ENCODE measurements at regions not wholly inside any gene's neighbourhood (a gene's known extent, or its start where the extent isn't known, plus 50 kb on each side); places are given as distances from the start of the nearest gene placed in this dataset.

GRCh38 chr12:91355150-91356006 lies 172.8 kb upstream of the DCN start:
- DNase-seq (ENCODE audit: low read depth), result peak; percentile 73

DNA sequence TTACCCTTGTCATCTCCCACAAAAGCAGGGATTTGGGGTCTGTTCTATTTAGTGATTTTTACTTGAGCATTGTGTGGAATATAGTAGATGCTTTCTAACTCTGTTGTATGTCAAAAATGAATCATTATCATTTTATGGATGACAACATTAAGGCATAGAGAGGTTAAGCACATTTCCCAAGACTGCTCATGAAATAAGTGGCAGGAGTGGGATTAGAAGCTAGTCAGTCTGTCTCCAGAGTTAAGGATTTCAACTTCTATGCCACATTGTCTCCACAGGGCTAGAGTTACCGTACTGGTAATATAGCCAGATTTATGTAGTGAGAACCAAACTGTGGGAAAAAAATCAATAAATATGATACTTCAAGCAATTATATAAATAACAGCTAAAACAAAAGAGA lies 170.6 kb upstream of the DCN start:
- DNase-seq (ENCODE audit: low read depth), result no peak

GRCh38 chr12:91349476-91349875 lies 166.9 kb upstream of the DCN start:
- DNase-seq (ENCODE audit: low read depth), result peak; percentile 39

GRCh38 chr12:91347481-91348214 lies 165.0 kb upstream of the DCN start:
- no peak for DNase-seq (ENCODE audit: low read depth)

DNA sequence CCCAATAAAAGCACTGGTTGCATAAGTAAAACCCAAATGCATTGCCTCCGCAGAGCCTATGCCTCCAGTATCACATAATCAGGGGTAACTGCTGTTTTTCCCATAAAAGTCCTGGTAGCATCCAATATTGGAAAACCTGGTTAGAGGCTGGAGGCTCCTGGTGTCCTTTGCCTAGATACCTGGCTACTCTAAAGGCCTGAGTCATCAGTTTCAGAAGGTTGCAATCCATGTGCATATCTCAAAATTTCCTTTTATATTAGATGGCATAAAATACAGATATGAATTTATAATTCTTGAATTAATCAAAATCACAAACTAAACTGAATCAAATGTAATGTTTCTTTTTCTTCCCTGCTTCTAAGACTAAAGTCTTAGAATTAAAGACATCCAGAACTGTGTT lies 164.2 kb upstream of the DCN start:
- no peak for DNase-seq (ENCODE audit: low read depth)

- DNase-seq (ENCODE audit: low read depth), result no peak
Measured at GRCh38 chr12:91344408-91344807, 161.8 kb upstream of the DCN start.

DNA sequence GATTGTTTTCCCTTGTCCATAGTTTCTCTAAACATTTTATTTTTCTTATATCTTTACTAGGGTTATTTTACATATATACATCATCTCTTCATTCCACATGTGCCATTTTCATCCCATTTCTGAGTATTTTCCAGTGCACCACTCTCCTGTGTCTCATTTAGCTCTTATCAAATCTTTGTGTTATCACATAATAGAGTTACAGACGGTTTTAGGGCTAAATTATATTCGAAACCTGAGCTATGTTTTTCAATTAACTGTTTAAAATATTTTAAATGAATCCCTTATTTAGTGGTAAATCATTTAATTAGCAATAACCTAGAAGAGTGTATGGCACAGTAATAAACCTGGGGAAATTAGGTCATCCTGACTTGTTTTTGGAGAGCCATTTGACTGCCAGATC lies 160.4 kb upstream of the DCN start:
- no peak for DNase-seq (ENCODE audit: low read depth)

- no peak for DNase-seq (ENCODE audit: low read depth)
Measured at GRCh38 chr12:91339106-91339505, 156.5 kb upstream of the DCN start.

DNA sequence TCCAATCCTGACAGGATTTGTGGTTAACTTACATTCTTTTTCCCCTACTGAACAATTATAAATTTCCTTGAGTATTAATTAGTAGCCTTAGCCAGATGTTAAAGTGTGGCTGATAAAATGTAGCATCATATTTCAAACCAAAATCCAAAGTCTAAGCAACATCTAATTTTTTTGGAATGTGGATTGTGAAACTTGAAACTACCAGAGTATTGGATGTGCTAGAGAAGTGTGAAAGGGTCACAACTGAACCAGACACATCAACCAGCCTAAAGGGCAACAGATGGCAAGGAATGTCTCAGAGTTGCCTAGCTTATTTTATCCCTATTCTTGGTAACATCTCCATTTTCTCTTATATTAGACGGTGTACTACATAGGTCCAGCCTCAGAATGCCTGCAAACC lies 153.1 kb upstream of the DCN start:
- DNase-seq (ENCODE audit: low read depth), result peak; percentile 8

GRCh38 chr12:91333966-91334365 lies 151.3 kb upstream of the DCN start:
- DNase-seq (ENCODE audit: low read depth), result no peak

DNA sequence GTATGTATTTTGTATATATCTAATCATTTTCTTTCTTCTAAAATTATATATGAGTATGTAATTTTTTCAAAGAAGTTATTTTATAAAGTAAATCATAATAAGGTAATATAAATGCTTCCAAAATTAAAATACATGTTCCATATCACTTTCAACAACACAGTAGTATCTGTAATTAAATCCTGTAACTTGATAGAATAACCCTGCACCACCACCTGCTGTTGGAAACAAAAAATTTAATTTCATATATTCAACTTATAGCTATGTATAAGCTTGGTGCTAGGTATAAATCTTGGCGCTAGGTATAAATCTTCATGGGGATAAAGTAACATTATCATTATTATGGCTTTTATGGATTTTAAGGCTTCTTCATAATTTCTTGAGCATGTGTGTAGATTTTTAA lies 149.7 kb upstream of the DCN start:
- no peak for DNase-seq (ENCODE audit: low read depth)

- DNase-seq (ENCODE audit: low read depth), result peak; percentile 5
Measured at GRCh38 chr12:91331371-91331770, 148.8 kb upstream of the DCN start.

DNA sequence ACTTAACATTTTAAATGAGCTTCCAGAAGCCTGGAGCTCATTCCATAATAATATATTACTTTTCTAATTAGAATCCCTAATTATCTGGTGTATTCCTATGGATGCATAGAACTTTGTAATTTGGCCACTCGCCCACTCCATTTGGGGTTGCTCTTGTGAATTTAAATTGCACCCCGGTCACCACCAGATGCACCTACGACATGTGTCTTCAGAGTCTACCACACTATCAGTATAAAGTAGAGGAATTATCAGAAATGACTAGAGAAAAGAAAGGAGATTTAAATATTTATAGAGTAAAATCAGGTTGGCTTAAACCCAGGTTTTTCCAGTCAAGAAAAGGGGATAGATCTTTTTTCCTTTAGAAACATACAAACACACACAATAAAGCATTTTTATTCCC lies 145.8 kb upstream of the DCN start:
- DNase-seq (ENCODE audit: low read depth), result no peak

DNA sequence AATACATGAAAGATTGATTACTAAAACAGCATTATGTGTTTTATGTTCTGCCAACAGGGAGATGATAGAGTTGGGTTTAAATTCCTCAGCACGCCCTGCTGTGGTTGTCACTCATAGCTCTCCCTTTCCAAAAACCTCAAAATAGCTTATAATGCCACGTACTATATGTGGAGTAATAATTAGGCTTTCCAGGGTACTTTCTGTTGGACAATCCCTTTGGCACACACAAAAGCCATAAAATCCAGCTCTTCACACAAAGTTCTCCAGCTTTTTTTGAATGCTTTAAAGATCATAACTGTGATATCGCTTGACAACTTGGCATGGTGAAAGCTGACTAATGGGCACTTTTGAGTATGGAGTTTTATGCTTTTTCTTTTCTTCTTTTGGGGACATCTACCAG lies 145.3 kb upstream of the DCN start:
- peak; percentile 68 for DNase-seq (ENCODE audit: low read depth)

DNA sequence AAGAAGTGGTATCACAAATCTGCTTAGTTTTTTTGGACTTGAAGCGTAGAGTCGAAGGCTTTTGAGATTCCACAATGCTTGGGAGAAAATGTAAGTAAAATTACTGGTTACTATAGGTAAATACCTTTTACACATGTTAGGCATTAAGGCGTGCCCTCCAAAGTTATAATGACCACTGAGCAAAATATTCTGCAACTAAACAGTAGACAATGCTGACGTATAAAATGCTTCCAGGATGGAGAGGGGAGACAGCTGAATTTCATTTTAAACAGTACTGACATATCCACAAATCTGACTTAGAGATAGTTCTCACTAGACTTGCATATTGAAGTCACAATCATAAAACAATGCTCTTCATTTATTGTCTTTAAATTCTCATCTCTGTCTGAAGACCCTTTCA lies 144.5 kb upstream of the DCN start:
- no peak for DNase-seq (ENCODE audit: low read depth)

GRCh38 chr12:91326058-91327027 lies 143.7 kb upstream of the DCN start:
- DNase-seq (ENCODE audit: low read depth), result peak; percentile 67

DNA sequence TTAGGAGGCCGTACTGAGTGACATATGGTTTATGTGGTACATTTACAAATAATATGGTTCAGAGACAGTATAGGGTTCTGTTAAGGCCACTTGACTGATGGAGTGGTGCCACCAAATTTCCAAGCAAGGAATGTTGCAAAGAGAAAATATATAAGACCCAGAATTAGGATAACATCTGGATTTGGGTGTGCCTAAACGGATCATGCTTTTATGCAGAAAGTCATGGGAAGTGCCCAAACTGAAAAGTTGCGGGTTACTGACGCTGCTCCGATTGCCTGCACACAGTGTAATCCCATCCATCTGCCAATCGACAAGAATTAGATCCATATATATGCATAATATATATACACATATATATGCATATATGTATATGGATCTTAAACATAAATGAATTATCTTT lies 138.4 kb upstream of the DCN start:
- no peak for DNase-seq (ENCODE audit: low read depth)

- no peak for DNase-seq (ENCODE audit: low read depth)
Measured at GRCh38 chr12:91319071-91319760, 136.6 kb upstream of the DCN start.

- peak; percentile 7 for DNase-seq (ENCODE audit: low read depth)
Measured at GRCh38 chr12:91317306-91317705, 134.7 kb upstream of the DCN start.

DNA sequence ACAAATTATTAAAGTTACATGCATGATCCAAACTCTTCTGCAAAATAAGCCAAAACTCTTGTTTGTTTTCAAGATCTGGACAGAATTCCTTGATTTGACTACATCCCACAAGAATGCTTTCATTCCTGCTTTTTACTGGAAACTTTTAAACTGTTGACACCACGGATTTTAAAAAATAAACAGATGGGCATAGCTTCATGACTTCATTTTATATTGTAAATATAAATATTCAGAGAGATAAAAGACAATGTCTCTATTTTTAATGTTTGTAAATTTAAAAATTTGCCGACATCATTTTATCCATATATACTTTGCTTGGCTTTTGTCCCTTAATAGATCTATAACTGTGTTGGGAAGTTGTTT lies 134.3 kb upstream of the DCN start:
- DNase-seq (ENCODE audit: low read depth), result peak; percentile 59

GRCh38 chr12:91316161-91316906 lies 133.7 kb upstream of the DCN start:
- no peak for DNase-seq (ENCODE audit: low read depth)
